ENCODE measurements at regions not wholly inside any gene's neighbourhood (a gene's known extent, or its start where the extent isn't known, plus 50 kb on each side); places are given as distances from the start of the nearest gene placed in this dataset.

GRCh38 chr2:18349421-18349820 lies 211.0 kb downstream of the RDH14 start:
- Histone ChIP-seq H3K4me3 (ENCODE audit: low read depth in 1 of 3, low read length in 3 of 3) (no peak overlapping the region), H3K9me3 (ENCODE audit: control insufficient read depth in 4 of 4, low read length in 3 of 4) (no peaks in the 10 kb centered on the region), H3K27me3 (ENCODE audit: control insufficient read depth in 4 of 4, insufficient read depth in 4 of 4, low read length in 3 of 4) (no peaks in the 10 kb centered on the region), H3K27ac (ENCODE audit: low read depth in 1 of 2, low read length in 2 of 2) (no peak overlapping the region), H3K4me1 (ENCODE audit: control insufficient read depth in 4 of 4, insufficient read depth in 4 of 4, low read length in 3 of 4) (peaks cover 0 to 3% (median 0%) of the 10 kb centered on the region in 4 donors), H3K9ac (ENCODE audit: low read depth in 1 of 2, low read length in 2 of 2) (no peak overlapping the region), H3K36me3 (ENCODE audit: control insufficient read depth in 4 of 4, insufficient read depth in 3 of 4, low read depth in 1 of 4, low read length in 3 of 4) (no peaks in the 10 kb centered on the region)
- no peak for TF ChIP-seq NR2F2 (IDR thresholded peaks at IDR 0.05)
- no peak for TF ChIP-seq FOXA1 (IDR thresholded peaks at IDR 0.05)
- no peak for TF ChIP-seq MAX (IDR thresholded peaks at IDR 0.05)
- no peak for DNase-seq (ENCODE audit: low spot score)
- 61% methylated on average over 1 of the region's 1 CpG for WGBS

GRCh38 chr2:18346874-18347273 lies 213.6 kb downstream of the RDH14 start:
- H3K9ac ChIP-seq (ENCODE audit: low read depth in 1 of 2, low read length in 2 of 2), result no peak overlapping the region
- no peak for TF ChIP-seq YY1 (IDR thresholded peaks at IDR 0.05)
- TF ChIP-seq JUND (IDR thresholded peaks at IDR 0.05), result no peak
- TF ChIP-seq HNF4G (IDR thresholded peaks at IDR 0.05), result no peak
- no peak for TF ChIP-seq ZBTB33 (IDR thresholded peaks at IDR 0.05)
- TF ChIP-seq GABPA (IDR thresholded peaks at IDR 0.05 in 1 of 2, conservative IDR thresholded peaks at IDR 0.05 in 1 of 2), result no peak
- no peak for TF ChIP-seq HNF4A (conservative IDR thresholded peaks at IDR 0.05)
- TF ChIP-seq SP1 (IDR thresholded peaks at IDR 0.05), result no peak
- no peak for TF ChIP-seq ATF3 (IDR thresholded peaks at IDR 0.05)
- no peak for TF ChIP-seq RXRA (IDR thresholded peaks at IDR 0.05)
- TF ChIP-seq NR2F2 (IDR thresholded peaks at IDR 0.05), result no peak
- no peak for TF ChIP-seq TAF1 (conservative IDR thresholded peaks at IDR 0.05)
- TF ChIP-seq REST (IDR thresholded peaks at IDR 0.05), result no peak
- no peak for TF ChIP-seq FOXA2 (IDR thresholded peaks at IDR 0.05)
- TF ChIP-seq MAX (IDR thresholded peaks at IDR 0.05), result no peak
- H3K27me3 ChIP-seq (ENCODE audit: control insufficient read depth in 4 of 4, insufficient read depth in 4 of 4, low read length in 3 of 4), result no peaks in the 10 kb centered on the region
- WGBS, result 94% methylated on average over 3 of the region's 3 CpGs
- no peak for DNase-seq (ENCODE audit: low spot score)
- H3K4me3 ChIP-seq (ENCODE audit: low read depth in 1 of 3, low read length in 3 of 3), result no peak overlapping the region
- peaks cover 0 to 3% (median 0%) of the 10 kb centered on the region in 4 donors for H3K4me1 ChIP-seq (ENCODE audit: control insufficient read depth in 4 of 4, insufficient read depth in 4 of 4, low read length in 3 of 4)
- H3K36me3 ChIP-seq (ENCODE audit: control insufficient read depth in 4 of 4, insufficient read depth in 3 of 4, low read depth in 1 of 4, low read length in 3 of 4), result no peaks in the 10 kb centered on the region
- no peak overlapping the region for H3K27ac ChIP-seq (ENCODE audit: low read depth in 1 of 2, low read length in 2 of 2)
- H3K9me3 ChIP-seq (ENCODE audit: control insufficient read depth in 4 of 4, low read length in 3 of 4), result no peaks in the 10 kb centered on the region

Data from liver (tissue), 7 donors.